Limb (tissue), 2 donors: ENCODE measurements at regions not wholly inside any gene's neighbourhood (a gene's known extent, or its start where the extent isn't known, plus 50 kb on each side); places are given as distances from the start of the nearest gene placed in this dataset.

Experiments used
- DNase-seq, 2 donors: peaks; one replicate each; pipeline ENCODE4 v3.0.0-alpha.2; 2016; ENCODE audit errors: extremely low spot score in 2 of 2

DNA sequence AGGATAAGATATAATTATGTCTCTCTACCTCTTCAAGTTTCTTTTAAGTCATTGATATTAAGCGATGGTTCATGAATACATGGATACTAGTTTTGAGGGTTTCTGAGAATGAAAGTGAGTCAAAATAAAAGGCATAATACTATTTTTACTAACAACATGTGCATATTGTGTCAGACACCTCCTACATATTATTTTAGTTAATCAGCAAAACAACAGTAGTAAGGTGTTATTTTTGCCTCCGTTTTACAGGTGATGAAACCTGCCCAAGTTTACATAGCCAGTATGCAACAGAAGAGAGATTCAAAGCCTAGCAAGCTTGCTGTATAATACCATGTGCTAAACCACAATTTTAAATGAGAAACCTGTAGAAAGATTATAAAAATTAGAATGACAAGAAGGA lies 544.1 kb downstream of the EPHA5 start:
- no peak for DNase-seq

DNA sequence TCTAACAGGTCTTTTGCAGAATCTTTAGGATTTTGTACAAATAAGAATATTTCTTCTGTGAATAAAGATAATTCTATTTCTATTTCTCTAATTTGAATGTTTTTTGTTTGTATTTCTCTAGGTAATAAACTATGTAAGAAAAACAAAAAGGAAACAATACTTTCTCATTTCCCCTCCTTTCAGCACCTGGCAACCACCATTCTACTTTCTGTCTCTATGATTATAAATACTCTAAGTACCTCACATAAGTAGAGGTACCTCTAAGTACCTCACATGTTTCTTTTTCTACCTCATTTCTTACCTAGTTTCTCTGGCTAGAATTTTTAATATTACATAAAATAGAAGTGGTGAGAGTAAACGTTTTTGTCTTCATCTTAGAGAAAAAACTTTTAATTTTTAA lies 550.0 kb downstream of the EPHA5 start:
- no peak for DNase-seq

DNA sequence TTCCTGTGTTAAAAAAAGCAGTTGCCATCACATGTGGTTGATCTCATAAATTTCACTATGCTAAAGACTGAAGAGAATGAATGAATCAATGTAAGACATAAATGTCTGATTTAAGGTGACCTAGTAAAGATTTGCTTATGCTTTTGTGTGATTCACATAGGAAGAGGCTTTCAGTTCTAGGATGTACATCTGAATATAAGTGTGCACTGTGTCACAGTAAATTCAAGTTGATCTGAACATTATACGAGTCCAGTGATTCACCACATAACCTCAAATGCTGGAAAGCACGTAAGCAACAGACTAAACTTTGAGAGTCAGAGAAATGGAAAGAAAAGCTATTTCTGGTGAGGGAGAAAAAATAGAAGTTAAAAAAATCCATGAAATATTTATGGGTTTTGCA lies 567.9 kb downstream of the EPHA5 start:
- no peak for DNase-seq

DNA sequence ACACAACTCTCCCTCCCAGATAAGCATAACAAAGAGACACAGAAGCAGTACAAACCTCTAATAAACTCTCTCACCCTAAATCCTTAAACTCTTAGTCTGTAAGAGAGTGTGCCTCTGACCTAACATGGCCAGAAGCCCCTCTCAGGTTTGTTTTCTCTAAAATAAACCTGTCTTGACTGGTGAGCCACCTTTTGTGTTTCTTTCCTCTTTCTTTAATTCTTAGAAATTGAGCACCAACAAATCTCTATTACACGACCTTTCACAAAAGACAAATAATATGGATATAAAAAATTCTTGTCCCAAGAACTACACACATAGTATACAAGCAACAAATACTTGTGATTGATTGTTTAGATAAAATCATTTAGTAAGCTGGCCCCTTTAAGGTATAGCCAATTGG lies 573.7 kb downstream of the EPHA5 start:
- DNase-seq: no peak

DNA sequence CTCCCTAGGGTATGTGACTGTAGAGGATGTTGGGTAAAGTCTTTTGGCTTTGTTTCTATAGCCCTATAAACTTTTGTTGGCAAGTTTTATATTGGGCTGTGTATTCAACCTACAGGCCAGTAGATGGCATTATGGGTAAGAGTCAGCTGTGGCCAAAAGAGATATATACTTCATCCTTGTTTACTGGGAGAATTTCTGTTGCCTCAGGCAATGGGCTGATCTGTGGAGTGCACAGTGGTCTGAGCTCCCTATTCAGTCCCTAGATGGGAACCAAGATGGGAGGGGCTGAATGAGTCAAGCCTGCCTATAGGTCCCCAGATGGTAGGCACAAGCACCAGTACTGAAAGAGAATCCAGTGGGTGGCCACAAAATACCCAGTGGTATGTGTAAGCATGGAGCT lies 580.6 kb downstream of the EPHA5 start:
- DNase-seq: no peak

DNA sequence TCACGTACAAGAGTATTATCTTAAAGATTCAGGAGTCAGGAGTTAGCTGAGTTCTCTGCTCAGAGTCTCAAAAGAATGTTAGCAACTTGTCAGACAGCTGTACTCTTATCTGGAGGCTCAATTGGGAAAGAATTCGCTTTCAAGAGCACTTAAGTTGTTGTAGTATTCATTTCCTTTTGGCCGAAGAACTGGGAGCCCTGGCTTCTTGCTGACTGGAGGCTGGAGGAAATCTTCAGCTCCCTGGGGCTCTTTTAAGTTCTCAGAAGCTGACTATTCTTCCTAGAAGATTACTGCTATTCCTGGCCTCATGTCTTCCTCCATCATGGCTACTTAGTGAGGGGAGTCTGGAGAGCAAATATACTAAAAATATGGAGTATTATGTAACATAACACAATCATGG lies 587.2 kb downstream of the EPHA5 start:
- no peak for DNase-seq

DNA sequence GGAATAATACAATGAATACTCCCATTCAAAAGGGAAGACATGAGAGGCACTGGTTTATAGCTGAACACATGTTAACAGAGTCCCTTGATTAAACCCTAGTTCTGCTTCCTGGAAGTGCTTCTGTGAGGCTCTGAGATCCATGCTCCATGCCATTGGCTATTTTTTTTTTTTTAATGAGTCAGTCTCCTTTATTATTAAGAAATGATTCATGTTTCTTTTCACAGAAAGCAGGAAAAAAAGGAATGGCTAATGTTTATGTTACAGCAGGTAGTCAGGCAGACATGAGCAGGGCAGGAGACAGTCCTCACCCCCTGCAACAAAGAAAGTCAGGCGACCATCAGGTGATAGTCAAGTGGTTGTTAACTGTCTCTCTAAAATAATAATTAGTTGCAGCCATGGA lies 598.7 kb downstream of the EPHA5 start:
- no peak for DNase-seq

DNA sequence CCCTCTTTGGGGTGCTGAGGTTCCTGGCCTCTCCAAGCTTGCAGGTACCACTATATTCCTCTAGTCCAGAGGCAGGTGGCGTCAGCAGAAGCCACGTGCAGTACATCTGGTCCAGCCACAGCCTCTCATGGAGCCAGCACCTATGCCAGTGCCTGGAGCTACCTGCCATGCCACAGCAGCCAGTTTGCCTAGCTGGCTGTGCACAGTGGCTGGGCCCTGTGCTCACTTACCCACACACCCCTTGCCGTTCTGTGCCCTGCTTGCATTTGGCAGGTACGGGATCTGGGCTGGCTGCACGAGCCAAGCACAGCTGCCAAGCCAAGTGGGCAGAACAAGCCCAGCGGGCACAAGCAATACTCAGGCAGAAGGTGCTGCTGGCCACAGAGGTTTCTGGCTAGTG lies 601.1 kb downstream of the EPHA5 start:
- DNase-seq: no peak

DNA sequence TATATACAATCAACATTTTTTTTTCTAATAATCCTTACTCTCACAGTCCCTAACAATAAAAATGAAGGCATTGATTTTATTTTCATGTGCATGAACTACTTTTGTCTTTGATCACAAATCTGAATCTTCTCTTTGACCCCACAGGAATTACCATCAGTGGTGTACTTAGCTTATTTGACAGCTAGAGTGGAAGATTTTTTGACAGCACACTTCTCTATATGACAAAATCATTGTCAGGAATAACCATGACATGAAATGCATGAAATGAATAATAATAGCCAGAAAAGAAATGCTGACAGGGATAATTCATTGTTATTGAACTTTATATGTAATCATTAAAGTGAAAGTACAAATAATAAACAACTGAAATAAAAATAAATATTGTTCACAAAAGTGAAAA lies 604.2 kb downstream of the EPHA5 start:
- DNase-seq: no peak

DNA sequence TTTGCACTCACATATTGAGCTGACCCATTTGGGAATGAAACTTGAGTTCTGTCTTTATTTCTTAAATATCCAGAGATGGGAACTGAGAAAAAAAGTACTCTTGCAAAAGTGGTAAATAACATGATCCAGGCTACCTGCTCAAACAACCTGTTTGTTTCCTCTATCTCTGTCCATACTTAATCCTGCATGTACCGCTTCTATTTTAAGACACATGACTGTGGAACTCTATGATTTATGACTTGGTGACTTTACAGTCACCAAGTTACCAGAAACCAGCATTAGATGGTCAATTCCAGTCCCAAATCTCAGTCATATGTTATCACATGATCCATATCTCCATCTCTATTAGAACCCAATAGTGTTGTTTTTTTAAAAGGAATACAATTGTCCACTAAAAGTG lies 606.7 kb downstream of the EPHA5 start:
- DNase-seq: no peak

DNA sequence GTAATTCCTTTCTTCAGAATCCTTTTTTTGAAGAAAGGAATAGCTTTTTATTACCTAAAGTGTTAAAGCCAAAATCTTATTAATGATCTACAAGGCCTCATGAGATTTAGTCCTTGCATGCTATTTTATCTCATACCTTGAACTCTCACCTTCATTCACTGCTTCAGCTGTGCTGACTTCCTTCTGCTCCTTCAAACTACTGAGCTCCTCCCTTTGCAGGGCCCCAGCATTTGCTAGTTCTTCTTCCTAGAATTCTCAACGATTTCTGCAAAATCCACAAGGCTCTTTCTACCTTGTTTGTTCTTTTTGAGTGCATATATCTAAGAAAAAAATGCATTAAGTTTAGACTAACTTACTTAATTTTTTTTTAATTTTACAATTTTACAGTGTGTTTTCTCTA lies 619.5 kb downstream of the EPHA5 start:
- no peak for DNase-seq

DNA sequence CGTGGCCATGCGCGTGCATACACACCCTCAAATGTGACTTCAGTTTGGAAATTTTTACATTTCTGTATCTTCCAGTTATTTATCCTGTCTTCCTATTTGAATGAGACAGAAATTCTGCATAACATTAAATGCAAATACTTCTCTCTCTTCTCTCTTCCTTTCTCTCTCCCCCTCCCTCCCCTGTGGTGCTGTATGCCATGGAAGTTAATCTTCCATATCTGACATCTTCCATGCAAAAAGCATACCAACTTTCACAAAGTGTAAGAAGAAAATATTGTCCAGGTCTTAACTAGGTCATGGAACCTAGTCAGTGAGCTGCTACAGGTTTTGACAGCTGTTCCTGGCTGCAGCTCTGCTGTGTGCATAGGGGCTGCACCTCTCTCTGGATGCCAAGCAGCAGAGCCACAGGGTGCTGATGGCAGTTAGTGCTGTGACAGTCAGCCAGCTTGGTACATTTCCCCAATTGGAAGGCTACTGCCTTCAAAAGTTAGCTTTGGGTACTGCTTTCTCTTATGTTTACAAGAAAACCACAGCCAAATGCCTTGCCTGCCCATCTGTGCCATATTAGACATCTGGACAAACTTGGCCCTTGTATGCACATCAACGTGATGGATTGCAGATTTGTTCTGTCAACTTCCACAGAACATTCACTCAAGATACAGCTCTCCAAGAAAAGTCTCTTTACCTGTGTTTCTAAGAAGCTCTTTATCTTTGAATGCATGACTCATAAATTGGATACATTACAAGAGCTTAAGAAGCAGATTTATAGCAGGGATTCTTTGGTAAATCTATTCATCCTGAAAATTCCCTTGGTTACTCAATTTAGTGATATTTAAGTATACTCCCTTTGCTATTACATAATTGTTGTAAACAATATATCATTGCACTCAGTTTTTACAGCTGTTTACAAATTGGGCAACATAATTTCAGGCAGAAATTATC lies 623.8 kb downstream of the EPHA5 start:
- peak in 1 of 2 donors; percentile 38 for DNase-seq

DNA sequence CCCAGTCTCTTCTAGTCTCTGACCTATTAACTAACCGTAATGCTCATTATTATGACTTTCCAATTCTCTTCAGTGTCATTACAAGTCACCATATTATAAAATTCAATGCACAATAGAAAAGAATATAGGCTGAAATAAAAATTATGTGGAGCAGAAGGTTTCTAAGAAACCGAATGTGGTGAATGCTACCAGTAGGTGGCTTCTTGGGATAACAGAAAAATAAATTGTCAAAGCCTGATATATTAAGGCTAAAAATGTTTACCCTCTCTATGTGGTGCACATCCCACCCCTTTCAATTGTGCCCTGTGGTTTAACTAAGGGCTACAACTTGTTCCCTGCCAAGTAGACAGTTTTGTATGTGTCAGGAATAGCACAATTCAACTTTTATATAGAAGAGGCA lies 624.6 kb upstream of the TECRL start:
- no peak for DNase-seq

DNA sequence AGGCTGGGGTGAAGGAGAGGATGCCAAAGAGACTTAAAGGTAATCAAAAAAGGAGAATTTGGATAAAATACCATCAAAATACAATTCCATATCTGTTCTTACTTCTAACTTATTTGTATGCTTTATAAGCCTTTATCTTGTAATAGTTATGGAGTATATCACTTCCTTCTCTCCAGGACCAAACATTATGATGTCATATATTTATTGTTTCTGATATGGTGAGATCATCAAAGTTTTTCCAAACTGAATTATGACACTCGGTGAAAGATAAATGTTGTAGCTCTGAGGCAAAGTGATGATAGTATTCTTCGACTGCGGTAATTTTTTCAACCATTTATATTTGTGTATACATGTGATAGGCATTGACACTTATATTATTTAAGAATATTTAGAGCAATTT lies 619.3 kb upstream of the TECRL start:
- DNase-seq: no peak

DNA sequence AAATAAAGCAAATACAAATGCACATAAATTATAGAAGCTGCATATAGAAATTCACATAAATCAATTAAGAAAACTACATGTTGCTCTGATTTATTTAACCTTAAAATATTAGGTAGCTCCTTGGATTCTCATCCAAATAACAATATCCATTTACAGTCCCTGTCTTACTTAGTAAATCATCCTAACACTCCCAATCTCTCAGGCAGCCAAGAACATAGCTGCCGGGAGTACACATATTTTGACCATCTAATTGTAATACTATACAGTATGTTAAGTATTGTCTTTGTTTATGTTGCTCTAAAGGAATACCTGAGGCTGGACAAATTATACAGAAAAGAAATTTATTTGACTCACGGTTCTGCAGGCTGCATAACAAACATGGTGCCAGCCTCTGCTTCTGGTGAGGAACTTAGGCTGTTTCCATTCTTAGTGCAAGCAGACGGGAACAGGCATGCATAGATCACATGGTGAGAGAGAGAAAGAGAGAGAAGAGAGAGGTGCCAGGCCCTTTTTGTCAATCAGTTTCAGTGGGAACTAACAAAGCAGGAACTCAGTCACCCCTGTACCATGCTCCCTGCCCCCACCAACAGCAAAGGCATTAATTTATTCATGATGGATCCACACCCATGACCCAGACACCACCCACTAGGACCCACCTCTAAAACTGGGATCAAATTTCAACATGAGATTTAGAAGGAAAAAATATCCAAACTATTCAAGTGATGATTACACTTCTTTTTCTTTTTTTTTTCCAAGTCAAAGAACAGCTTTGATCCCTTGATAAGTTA lies 614.8 kb upstream of the TECRL start:
- no peak for DNase-seq

DNA sequence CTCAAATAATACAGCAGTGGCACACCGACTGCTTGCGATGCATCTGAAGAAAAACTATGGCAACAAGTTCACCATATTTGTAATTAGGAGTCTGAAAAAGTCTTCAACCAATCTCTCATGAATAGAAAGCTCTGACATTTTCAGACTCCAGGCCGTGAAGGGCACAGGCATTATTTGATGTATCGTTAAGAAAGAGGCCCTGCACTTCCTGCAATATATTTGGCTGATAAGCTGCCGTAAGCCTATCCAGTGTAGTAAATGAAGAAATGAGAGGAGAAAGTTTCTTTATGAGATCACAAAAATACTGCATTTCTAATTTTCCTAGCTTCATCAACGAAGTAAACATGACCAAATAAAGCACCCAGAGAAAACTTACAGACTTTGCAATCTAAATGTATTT lies 613.8 kb upstream of the TECRL start:
- DNase-seq: no peak

DNA sequence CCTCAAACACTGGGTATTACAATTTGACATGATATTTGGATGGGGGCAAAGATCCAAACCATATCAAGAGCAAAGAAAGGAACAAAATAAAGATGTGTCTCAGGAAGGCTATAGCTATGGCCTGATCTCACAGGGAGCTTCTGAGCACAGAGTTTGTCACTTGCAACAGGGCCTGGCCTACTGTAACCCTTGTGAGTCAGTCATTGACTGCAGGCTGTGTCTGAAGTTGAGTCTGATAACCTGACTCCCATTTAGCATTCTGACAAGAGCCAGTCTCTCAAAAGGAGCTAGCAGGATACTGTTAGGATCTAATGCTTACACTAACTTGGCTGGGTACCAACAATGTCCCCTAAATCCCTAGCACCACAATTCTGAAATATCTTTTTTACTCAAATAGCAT lies 612.5 kb upstream of the TECRL start:
- no peak for DNase-seq

DNA sequence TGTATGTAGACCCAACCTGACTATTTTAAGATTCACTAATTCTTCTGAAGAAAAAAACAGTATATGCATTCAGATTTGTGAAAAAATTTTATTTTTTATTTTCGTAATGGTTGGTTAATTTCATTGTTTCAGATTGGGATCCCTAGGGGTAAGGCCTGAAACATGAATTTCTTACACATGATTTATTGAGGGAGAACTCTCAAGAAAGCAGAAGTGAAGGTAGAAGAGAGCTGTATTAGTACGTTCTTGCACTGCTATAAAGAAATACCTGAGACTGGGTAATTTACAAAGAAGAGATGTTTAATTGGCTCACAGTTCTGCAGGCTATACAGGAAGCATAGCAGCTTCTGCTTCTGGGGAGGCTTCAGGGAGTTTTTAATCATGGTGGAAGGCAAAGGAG lies 611.9 kb upstream of the TECRL start:
- DNase-seq: no peak

DNA sequence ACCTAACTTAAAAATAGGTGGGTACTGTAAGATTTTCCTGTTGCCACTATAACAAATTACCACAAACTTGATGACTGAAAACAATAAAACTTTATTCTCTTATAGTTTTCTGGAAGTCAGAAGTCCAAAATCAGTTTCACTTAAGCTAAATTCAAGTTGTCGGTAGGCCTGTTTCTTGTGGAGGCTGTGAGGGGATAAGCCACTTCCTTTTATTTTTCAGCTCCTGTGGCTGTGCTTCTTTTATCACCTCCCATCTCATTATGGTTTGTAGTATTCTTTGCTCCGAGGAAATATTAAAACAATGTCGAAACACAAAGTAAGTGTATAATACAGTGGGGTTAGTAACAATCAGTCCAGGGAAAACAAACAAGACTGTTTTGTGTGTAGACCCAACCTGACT lies 610.5 kb upstream of the TECRL start:
- no peak for DNase-seq

DNA sequence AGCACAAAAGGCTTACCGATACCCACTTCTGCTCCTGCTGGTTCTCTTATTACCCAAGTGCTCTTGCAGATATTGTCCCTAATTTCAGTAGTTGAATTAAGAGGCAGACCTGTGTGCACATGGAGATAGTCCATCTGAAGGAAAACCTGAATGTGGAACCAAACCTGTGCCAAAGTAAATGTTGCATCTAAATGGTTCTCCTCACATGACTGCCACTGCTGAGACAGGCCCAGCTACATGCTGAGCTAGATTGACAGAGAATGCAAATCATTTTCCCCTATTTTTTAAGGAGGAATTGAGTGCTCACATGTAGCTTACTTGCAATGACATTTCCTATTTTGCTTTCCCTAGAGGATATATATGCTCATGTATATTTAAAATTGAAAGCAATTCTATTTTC lies 609.1 kb upstream of the TECRL start:
- DNase-seq: no peak

DNA sequence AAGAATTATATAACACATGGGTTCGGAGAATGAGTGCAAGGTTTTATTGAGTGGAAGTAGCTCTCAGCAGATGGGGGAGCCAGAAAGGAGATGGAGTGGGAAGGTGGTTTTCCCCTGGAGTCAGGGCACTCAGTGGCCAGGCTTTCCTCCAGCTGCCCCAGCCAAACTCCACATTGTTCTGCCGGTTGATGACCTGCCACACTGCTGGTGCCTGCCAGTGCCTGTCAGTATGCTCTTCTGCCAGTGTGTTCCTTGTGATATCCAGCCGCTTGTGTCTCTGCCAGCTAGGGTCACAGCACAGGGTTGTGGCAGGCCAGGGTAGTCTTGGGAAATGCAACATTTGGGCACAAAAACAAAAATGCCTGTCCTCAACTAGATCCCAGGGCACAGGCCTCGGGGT lies 604.8 kb upstream of the TECRL start:
- DNase-seq: no peak

DNA sequence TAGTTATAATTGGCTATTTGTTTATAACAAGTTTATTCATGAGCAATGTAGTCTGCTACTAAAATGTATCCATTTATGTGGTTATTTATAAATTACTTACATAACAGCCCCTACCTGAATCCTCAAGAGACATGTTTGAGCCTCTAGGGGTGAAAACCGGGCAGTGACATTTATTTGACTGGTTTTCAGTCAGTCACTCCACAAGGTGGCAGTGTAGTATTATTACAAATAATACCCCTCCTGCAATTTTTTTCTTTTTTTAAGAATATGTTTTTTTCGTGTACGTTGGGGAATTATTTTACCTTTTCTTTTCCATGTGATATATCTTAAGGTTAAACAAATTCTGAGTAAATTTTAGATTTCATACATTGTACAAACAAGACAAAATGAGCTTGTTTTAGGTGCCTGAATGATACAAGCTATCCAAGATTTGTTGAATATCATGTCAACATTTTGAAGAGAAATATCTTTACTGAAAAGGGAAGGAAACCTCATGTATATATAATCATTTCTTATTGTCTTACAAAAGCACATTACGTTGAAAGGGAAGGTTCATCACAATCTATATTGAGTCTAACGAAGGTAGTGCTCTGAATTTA lies 598.7 kb upstream of the TECRL start:
- peak in 1 of 2 donors; percentile 30 for DNase-seq
